Naive thymus-derived CD4-positive, alpha-beta T cell (primary cell): ENCODE measurements at regions not wholly inside any gene's neighbourhood (a gene's known extent, or its start where the extent isn't known, plus 50 kb on each side); places are given as distances from the start of the nearest gene placed in this dataset.

Experiments used
- ATAC-seq: fragments of 150-1000 bp; cut with Tn5 transposase; 2 replicates; pipeline ENCODE4 v1.10.0; 2021; ENCODE audit warnings: mild to moderate bottlenecking, moderate library complexity
- CTCF ChIA-PET: fragments of 350-600 bp; sonication (Branson Sonifier 250); formaldehyde crosslinking; loops from one replicate; lab custom pipeline; 2021; ENCODE audit warnings: antibody characterized with exemption; lab: Charles Lee
- POLR2A ChIA-PET: fragments of 350-600 bp; sonication (Branson Sonifier 250); formaldehyde crosslinking; loops from one replicate; lab custom pipeline; 2021; ENCODE audit warnings: antibody characterized with exemption, inconsistent platforms; lab: Charles Lee
- DNase-seq, 9 donors: peaks; one replicate each; pipeline versions ENCODE4 v3.0.0 to v3.0.0-alpha.2; 2020 to 2022; ENCODE audit warnings: mixed read lengths in 1 of 9
- H3K27ac ChIP-seq: one replicate; pipeline ENCODE4 v1.7.0; 2013; ENCODE audit warnings: mild to moderate bottlenecking, low read depth, low read length, moderate library complexity
- H3K27me3 ChIP-seq, 2 donors: one replicate each; pipeline ENCODE4 v1.7.0; 2013; ENCODE audit warnings: low read length in 2 of 2, mild to moderate bottlenecking in 2 of 2, moderate library complexity in 2 of 2; ENCODE audit not compliant: control insufficient read depth in 2 of 2, insufficient read depth in 2 of 2
- H3K36me3 ChIP-seq, 3 experiments: 1 replicate in 2 of 3; 2 replicates in 1 of 3; pipeline ENCODE4 v1.7.0; 2013; ENCODE audit warnings: low read length in 3 of 3, mild to moderate bottlenecking in 3 of 3, moderate library complexity in 1 of 3; ENCODE audit not compliant: insufficient read depth in 3 of 3, control insufficient read depth in 2 of 3
- H3K4me1 ChIP-seq, 2 donors: one replicate each; pipeline ENCODE4 v1.7.0; 2013; ENCODE audit warnings: low read length in 2 of 2, mild to moderate bottlenecking in 2 of 2, moderate library complexity in 1 of 2; ENCODE audit not compliant: control insufficient read depth in 2 of 2, insufficient read depth in 2 of 2
- H3K4me3 ChIP-seq: 2 replicates; pipeline ENCODE4 v1.7.0; 2013; ENCODE audit warnings: mild to moderate bottlenecking, low read length
- H3K9me3 ChIP-seq, 3 experiments: 1 replicate in 2 of 3; 2 replicates in 1 of 3; pipeline ENCODE4 v1.7.0; 2013; ENCODE audit warnings: low read length in 3 of 3; ENCODE audit not compliant: control insufficient read depth in 2 of 3
- H3K27ac Mint-ChIP-seq, 9 donors: one replicate each; pipeline ENCODE4 v1.8.0; 2020 to 2022; ENCODE audit warnings: mixed read lengths in 9 of 9, mild to moderate bottlenecking in 8 of 9, moderate library complexity in 5 of 9, inconsistent platforms in 2 of 9
- H3K27me3 Mint-ChIP-seq, 5 donors: one replicate each; pipeline ENCODE4 v1.8.0; 2021 to 2022; ENCODE audit warnings: mixed read lengths in 5 of 5, mild to moderate bottlenecking in 1 of 5
- H3K36me3 Mint-ChIP-seq, 5 donors: one replicate each; pipeline ENCODE4 v1.8.0; 2020 to 2022; ENCODE audit warnings: mixed read lengths in 5 of 5, mild to moderate bottlenecking in 3 of 5, inconsistent platforms in 1 of 5
- H3K4me1 Mint-ChIP-seq, 7 donors: one replicate each; pipeline ENCODE4 v1.8.0; 2020 to 2022; ENCODE audit warnings: mixed read lengths in 7 of 7, mild to moderate bottlenecking in 3 of 7, inconsistent platforms in 1 of 7
- H3K4me3 Mint-ChIP-seq, 10 donors: one replicate each; pipeline ENCODE4 v1.8.0; 2020 to 2022; ENCODE audit warnings: mild to moderate bottlenecking in 10 of 10, mixed read lengths in 10 of 10, moderate library complexity in 6 of 10, inconsistent platforms in 2 of 10
- H3K9me3 Mint-ChIP-seq, 11 donors: one replicate each; pipeline ENCODE4 v1.8.0; 2020 to 2022; ENCODE audit warnings: mixed read lengths in 11 of 11, mild to moderate bottlenecking in 4 of 11, inconsistent platforms in 1 of 11, moderate library complexity in 1 of 11
- intact Hi-C, 2 donors: fragments of 100-400 bp; cut with micrococcal nuclease; formaldehyde crosslinking; loops; one replicate each; pipeline ENCODE4 v1.15.1; 2023

DNA sequence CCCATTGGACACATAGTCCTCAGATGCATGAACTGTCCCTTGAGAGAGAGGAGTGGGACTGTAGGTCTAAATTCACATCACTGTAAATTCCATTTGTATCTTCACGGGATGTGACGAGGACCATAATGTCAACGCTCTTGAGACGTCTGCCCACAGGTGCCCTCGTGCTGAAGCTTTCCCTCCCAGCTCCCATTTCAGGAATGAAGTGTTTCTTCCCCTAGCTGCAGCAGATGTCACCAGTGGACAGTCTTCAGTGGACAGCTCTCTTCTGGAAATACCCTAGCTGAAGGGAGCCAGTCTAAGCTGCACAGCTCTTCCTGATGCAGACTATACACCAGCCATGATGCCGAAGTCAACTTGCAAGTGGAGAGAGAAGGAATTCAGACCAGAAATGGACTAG, 217.4 kb upstream of the ECI2 start:
- H3K4me1 ChIP-seq: no peaks in the 10 kb centered on the region
- peaks cover 0 to 27% (median 10%) of the 10 kb centered on the region in 5 donors for H3K27me3 Mint-ChIP-seq
- H3K4me3 Mint-ChIP-seq: no peak overlapping the region
- no peak overlapping the region for H3K4me3 ChIP-seq
- intact Hi-C loops: no loop called here
- H3K9me3 Mint-ChIP-seq: peaks cover 0 to 4% (median 0%) of the 10 kb centered on the region in 11 donors
- no peaks in the 10 kb centered on the region for H3K9me3 ChIP-seq
- H3K36me3 ChIP-seq: no peaks in the 10 kb centered on the region
- no peaks in the 10 kb centered on the region for H3K27me3 ChIP-seq
- H3K4me1 Mint-ChIP-seq: peaks cover 0 to 4% (median 0%) of the 10 kb centered on the region in 7 donors
- ChIA-PET CTCF (no interaction called here), POLR2A (no interaction called here)
- H3K27ac Mint-ChIP-seq: no peak overlapping the region
- no peaks in the 10 kb centered on the region for H3K36me3 Mint-ChIP-seq
- H3K27ac ChIP-seq: no peak overlapping the region
- no peak for ATAC-seq
- DNase-seq: no peak

- ChIA-PET POLR2A (no interaction called here), CTCF (no interaction called here)
- peaks cover 0 to 26% (median 9%) of the 10 kb centered on the region in 5 donors for H3K27me3 Mint-ChIP-seq
- Histone ChIP-seq H3K4me3 (no peak overlapping the region), H3K27me3 (no peaks in the 10 kb centered on the region), H3K36me3 (no peaks in the 10 kb centered on the region), H3K27ac (no peak overlapping the region), H3K4me1 (no peaks in the 10 kb centered on the region), H3K9me3 (no peaks in the 10 kb centered on the region)
- intact Hi-C loops: no loop called here
- ATAC-seq (no peak), DNase-seq (no peak)
- H3K4me3 Mint-ChIP-seq: no peak overlapping the region
- no peaks in the 10 kb centered on the region for H3K36me3 Mint-ChIP-seq
- no peak overlapping the region for H3K27ac Mint-ChIP-seq
- H3K9me3 Mint-ChIP-seq: peaks cover 0 to 4% (median 0%) of the 10 kb centered on the region in 11 donors
- peaks cover 0 to 2% (median 0%) of the 10 kb centered on the region in 7 donors for H3K4me1 Mint-ChIP-seq
Observed at GRCh38 chr6:4352322-4352669, 216.9 kb upstream of the ECI2 start.

DNA sequence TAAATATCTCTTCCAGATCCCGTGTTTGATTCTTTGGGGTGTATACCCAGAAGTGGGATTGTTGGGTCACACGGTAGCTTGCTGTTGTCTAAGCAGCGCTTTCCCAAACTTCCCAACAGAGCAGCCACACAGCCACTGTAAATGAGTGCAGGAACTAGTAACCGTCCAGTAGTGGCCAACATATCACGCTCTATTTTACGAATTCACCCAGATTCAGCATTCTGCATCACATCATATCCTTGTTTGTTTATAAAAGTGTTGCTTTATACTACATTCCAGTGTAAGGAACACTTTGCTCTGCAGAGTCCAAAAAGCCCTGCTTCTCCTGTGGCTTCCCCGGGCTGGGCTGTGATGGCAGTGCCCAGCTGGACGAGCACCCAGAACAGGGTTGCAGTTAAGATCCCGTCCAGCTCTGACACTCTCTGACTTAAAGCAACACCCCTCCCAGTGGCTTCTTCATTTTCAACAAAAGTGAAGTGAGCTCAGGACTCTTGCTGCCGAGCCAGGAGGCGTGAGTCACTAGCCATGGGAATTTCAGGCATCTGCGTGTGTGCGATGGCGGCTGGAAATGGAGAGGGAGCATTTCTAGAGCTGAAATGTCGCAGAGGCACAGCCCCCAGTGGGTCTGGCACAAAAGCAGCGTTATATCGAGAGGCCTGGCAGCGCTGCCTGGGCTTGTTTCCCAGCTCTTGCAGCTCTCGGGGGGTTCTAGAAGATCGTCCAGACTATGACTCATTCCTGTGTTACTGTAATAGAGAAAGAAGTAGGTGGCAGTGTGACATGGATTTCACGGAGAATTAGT, 216.3 kb upstream of the ECI2 start:
- Mint-ChIP-seq H3K27me3 (peaks cover 0 to 26% (median 11%) of the 10 kb centered on the region in 5 donors), H3K4me3 (no peak overlapping the region), H3K27ac (no peak overlapping the region), H3K9me3 (peaks cover 0 to 4% (median 0%) of the 10 kb centered on the region in 11 donors), H3K36me3 (no peaks in the 10 kb centered on the region), H3K4me1 (peaks cover 0 to 2% (median 0%) of the 10 kb centered on the region in 7 donors)
- POLR2A ChIA-PET: no interaction called here
- intact Hi-C loops: no loop called here
- H3K27me3 ChIP-seq: no peaks in the 10 kb centered on the region
- no peak for DNase-seq
- H3K36me3 ChIP-seq: no peaks in the 10 kb centered on the region
- no peak overlapping the region for H3K27ac ChIP-seq
- CTCF ChIA-PET: no interaction called here
- no peak overlapping the region for H3K4me3 ChIP-seq
- no peaks in the 10 kb centered on the region for H3K9me3 ChIP-seq
- H3K4me1 ChIP-seq: no peaks in the 10 kb centered on the region
- no peak for ATAC-seq

GRCh38 chr6:4350567-4351519, 215.5 kb upstream of the ECI2 start:
- H3K4me3 Mint-ChIP-seq: no peak overlapping the region
- no peak for DNase-seq
- Histone ChIP-seq H3K27ac (no peak overlapping the region), H3K36me3 (no peaks in the 10 kb centered on the region), H3K4me1 (no peaks in the 10 kb centered on the region), H3K4me3 (no peak overlapping the region), H3K27me3 (no peaks in the 10 kb centered on the region), H3K9me3 (no peaks in the 10 kb centered on the region)
- ChIA-PET POLR2A (no interaction called here), CTCF (no interaction called here)
- H3K27ac Mint-ChIP-seq: no peak overlapping the region
- H3K4me1 Mint-ChIP-seq: peaks cover 0 to 2% (median 0%) of the 10 kb centered on the region in 7 donors
- H3K36me3 Mint-ChIP-seq: no peaks in the 10 kb centered on the region
- H3K27me3 Mint-ChIP-seq: peaks cover 0 to 24% (median 11%) of the 10 kb centered on the region in 5 donors
- no peak for ATAC-seq
- intact Hi-C loops: no loop called here
- peaks cover 0 to 3% (median 0%) of the 10 kb centered on the region in 11 donors for H3K9me3 Mint-ChIP-seq

GRCh38 chr6:4349931-4350330, 214.6 kb upstream of the ECI2 start:
- no peak overlapping the region for H3K4me3 Mint-ChIP-seq
- DNase-seq (no peak), ATAC-seq (no peak)
- CTCF ChIA-PET: no interaction called here
- intact Hi-C loops: no loop called here
- no peaks in the 10 kb centered on the region for H3K4me1 ChIP-seq
- H3K27ac ChIP-seq: no peak overlapping the region
- peaks cover 0 to 1% (median 0%) of the 10 kb centered on the region in 11 donors for H3K9me3 Mint-ChIP-seq
- no peaks in the 10 kb centered on the region for H3K36me3 ChIP-seq
- POLR2A ChIA-PET: no interaction called here
- no peaks in the 10 kb centered on the region for H3K27me3 ChIP-seq
- H3K27me3 Mint-ChIP-seq: peaks cover 2 to 24% (median 13%) of the 10 kb centered on the region in 5 donors
- H3K27ac Mint-ChIP-seq: no peak overlapping the region
- no peaks in the 10 kb centered on the region for H3K36me3 Mint-ChIP-seq
- H3K9me3 ChIP-seq: no peaks in the 10 kb centered on the region
- no peak overlapping the region for H3K4me3 ChIP-seq
- H3K4me1 Mint-ChIP-seq: peaks cover 0 to 2% (median 0%) of the 10 kb centered on the region in 7 donors

DNA sequence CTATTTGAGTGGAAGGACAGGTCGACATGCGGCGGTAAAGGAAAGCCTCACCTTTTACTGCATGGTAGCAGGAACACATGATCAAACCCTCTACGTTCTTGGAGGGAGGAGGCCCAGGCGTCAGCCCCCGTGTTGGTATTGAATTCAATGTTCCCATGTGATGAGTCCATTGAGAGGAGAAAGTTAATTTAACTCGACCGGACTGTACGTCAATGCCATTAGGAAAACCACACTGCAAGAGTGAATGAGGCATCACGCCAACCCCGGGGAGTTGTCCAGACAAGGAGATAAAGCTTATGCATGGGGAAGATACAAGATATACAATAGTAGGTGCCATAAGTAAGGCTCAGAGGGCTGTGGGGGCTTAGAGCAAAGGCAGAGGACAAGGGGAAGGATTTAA, 213.9 kb upstream of the ECI2 start:
- H3K36me3 Mint-ChIP-seq: no peaks in the 10 kb centered on the region
- DNase-seq: no peak
- CTCF ChIA-PET: no interaction called here
- H3K36me3 ChIP-seq: no peaks in the 10 kb centered on the region
- POLR2A ChIA-PET: no interaction called here
- no peak overlapping the region for H3K4me3 Mint-ChIP-seq
- ATAC-seq: no peak
- no peaks in the 10 kb centered on the region for H3K9me3 ChIP-seq
- no peaks in the 10 kb centered on the region for H3K4me1 ChIP-seq
- H3K27me3 Mint-ChIP-seq: peaks cover 2 to 24% (median 13%) of the 10 kb centered on the region in 5 donors
- H3K27ac ChIP-seq: no peak overlapping the region
- no peak overlapping the region for H3K4me3 ChIP-seq
- H3K27me3 ChIP-seq: no peaks in the 10 kb centered on the region
- H3K27ac Mint-ChIP-seq: no peak overlapping the region
- peaks cover 0 to 2% (median 0%) of the 10 kb centered on the region in 7 donors for H3K4me1 Mint-ChIP-seq
- intact Hi-C loops: no loop called here
- peaks cover 0 to 1% (median 0%) of the 10 kb centered on the region in 11 donors for H3K9me3 Mint-ChIP-seq
